ENCODE measurements at regions not wholly inside any gene's neighbourhood (a gene's known extent, or its start where the extent isn't known, plus 50 kb on each side); places are given as distances from the start of the nearest gene placed in this dataset.

GRCh38 chr13:30025351-30025750, 174.9 kb upstream of the UBL3 start:
- Mint-ChIP-seq H3K36me3 (no peaks in the 10 kb centered on the region), H3K4me3 (no peak overlapping the region), H3K9me3 (no peaks in the 10 kb centered on the region), H3K4me1 (peaks cover 9% of the 10 kb centered on the region), H3K27me3 (ENCODE audit: low read depth) (no peaks in the 10 kb centered on the region; the same call in 1 of the 2 replicates), H3K27ac (no peak overlapping the region)
- DNase-seq (ENCODE audit: low spot score): no peak
- TF ChIP-seq CTCF (IDR thresholded peaks at IDR 0.05) (no peak), USF2 (CRISPR knock-in tag; IDR thresholded peaks at IDR 0.05) (no peak), MYBL2 (CRISPR knock-in tag; IDR thresholded peaks at IDR 0.05) (no peak), ZNF671 (CRISPR knock-in tag; IDR thresholded peaks at IDR 0.05) (no peak), NFYB (CRISPR knock-in tag; conservative IDR thresholded peaks at IDR 0.05; ENCODE audit: low read depth) (no peak), JAZF1 (CRISPR knock-in tag; IDR thresholded peaks at IDR 0.05) (no peak), AFF4 (CRISPR knock-in tag; IDR thresholded peaks at IDR 0.05; ENCODE audit: borderline replicate concordance) (no peak), NFE2L1 (CRISPR knock-in tag; IDR thresholded peaks at IDR 0.05) (no peak), MXD4 (CRISPR knock-in tag; IDR thresholded peaks at IDR 0.05; ENCODE audit: borderline replicate concordance) (no peak), FOXJ3 (CRISPR knock-in tag; IDR thresholded peaks at IDR 0.05; ENCODE audit: borderline replicate concordance) (no peak), TEAD4 (CRISPR knock-in tag; IDR thresholded peaks at IDR 0.05) (no peak), PRDM15 (CRISPR knock-in tag; IDR thresholded peaks at IDR 0.05) (no peak), SP1 (CRISPR knock-in tag; conservative IDR thresholded peaks at IDR 0.05) (no peak), NFATC4 (CRISPR knock-in tag; IDR thresholded peaks at IDR 0.05) (no peak), RORB (CRISPR knock-in tag; IDR thresholded peaks at IDR 0.05) (no peak), HMGXB4 (CRISPR knock-in tag; IDR thresholded peaks at IDR 0.05) (no peak), IRF2 (CRISPR knock-in tag; IDR thresholded peaks at IDR 0.05; ENCODE audit: borderline replicate concordance, low read depth) (no peak), ATF1 (CRISPR knock-in tag; IDR thresholded peaks at IDR 0.05) (no peak), PREB (CRISPR knock-in tag; IDR thresholded peaks at IDR 0.05; ENCODE audit: borderline replicate concordance) (no peak)
- ChIA-PET POLR2A (no interaction called here), CTCF (no interaction called here)
- no peak for ATAC-seq
